BLaER1 treated with 17β-estradiol and CSF1 and Interleukin-3, amounts not matched to agents 10 nM and 100 nM (cell line): ENCODE measurements at regions not wholly inside any gene's neighbourhood (a gene's known extent, or its start where the extent isn't known, plus 50 kb on each side); places are given as distances from the start of the nearest gene placed in this dataset.

Source experiments
- H3K27ac ChIP-seq, 11 experiments: shearing (Covaris generic); formaldehyde crosslinking; 2 replicates each; pipeline ENCODE4 v1.8.1; 2022
- H3K27me3 ChIP-seq, 11 experiments: shearing (Covaris generic); formaldehyde crosslinking; 2 replicates each; pipeline ENCODE4 v1.8.1; 2022
- H3K36me3 ChIP-seq, 11 experiments: shearing (Covaris generic); formaldehyde crosslinking; 2 replicates each; pipeline ENCODE4 v1.8.1; 2022
- H3K4me1 ChIP-seq, 10 experiments: shearing (Covaris generic); formaldehyde crosslinking; 2 replicates each; pipeline ENCODE4 v1.8.1; 2022
- H3K4me2 ChIP-seq, 11 experiments: shearing (Covaris generic); formaldehyde crosslinking; 2 replicates each; pipeline ENCODE4 v1.8.1; 2022
- H3K4me3 ChIP-seq, 10 experiments: shearing (Covaris generic); formaldehyde crosslinking; 2 replicates each; pipeline ENCODE4 v1.8.1; 2022
- H3K9ac ChIP-seq, 11 experiments: shearing (Covaris generic); formaldehyde crosslinking; 2 replicates each; pipeline ENCODE4 v1.8.1; 2022
- H3K9me3 ChIP-seq, 11 experiments: shearing (Covaris generic); formaldehyde crosslinking; replicated peaks in 1 of 11; 2 replicates each; pipeline ENCODE4 v1.8.1; 2022
- H4K20me1 ChIP-seq, 11 experiments: shearing (Covaris generic); formaldehyde crosslinking; 2 replicates each; pipeline ENCODE4 v1.8.1; 2022
- Cebpa-rat ChIP-seq, 11 experiments: shearing (Covaris generic); IDR thresholded peaks; 2 replicates each; pipeline ENCODE4 v1.8.1; 2022

DNA sequence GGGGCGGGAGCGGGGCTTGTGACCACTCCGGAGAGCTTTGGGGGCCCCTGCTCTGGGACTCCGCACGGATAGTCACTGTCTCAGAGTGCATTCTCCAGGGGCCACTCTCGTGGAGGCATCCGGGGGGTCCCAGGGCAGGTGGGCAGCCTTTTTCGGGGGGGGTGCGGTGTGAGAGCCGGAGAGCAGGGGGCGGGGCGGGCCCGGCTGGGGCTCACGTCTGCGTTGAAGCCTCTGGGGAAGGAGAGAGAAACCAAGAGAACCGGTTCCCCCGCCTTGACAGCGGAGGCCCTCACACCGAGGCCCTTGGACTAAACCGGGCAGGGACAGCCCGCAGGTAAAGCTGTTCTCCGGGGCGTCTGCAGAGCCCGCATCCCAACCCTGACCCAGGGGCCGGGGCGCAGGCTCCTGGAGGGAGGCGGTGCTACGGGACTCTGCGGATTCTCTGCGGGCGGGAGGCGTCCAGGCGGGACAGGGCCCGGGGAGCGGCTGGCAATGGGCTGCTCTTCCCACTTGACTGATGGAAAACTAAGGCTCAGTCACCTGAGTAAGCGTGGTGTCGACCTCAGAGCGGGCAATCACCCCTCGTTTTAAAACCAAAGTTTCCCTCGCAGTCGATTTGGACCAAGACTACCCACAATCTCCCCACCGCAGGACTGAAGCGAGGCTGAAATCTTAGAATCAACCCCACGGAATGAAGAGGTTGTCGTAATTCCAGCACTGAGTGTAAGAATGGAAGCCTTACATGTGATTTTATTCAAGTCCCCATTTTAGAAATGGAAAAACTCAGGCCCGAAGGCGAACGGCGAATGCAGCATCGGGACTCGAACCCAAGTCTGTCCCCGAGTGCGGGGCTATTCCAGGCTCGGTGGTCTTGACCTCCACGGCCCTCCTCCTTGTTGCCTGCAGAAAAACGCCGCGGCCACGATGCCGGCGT, 49.6 kb upstream of the AMZ2 start:
- H3K27ac ChIP-seq = no peak overlapping the region
- TF ChIP-seq Cebpa-rat (IDR thresholded peaks at IDR 0.05) = no peak
- H3K9ac ChIP-seq = peak overlapping the region in 1 of 11 experiments; percentile 18; a peak in 1 of 22 replicates
- peak overlapping the region; percentile 29 to 62 (median 47); a peak in 17 of 20 replicates for H3K4me3 ChIP-seq
- no peaks in the 10 kb centered on the region for H3K9me3 ChIP-seq
- peaks cover 88 to 99% (median 95%) of the 10 kb centered on the region in 11 experiments for H3K27me3 ChIP-seq
- peaks cover 43 to 52% (median 49%) of the 10 kb centered on the region in 10 experiments for H3K4me1 ChIP-seq
- H3K36me3 ChIP-seq = peaks cover 0 to 5% (median 0%) of the 10 kb centered on the region in 11 experiments; a peak in 1 of 22 replicates
- H3K4me2 ChIP-seq = peak overlapping the region; percentile 70 to 90 (median 78)
- peaks cover 0 to 67% (median 47%) of the 10 kb centered on the region in 11 experiments; a peak in 17 of 22 replicates for H4K20me1 ChIP-seq
